ENCODE measurements at regions not wholly inside any gene's neighbourhood (a gene's known extent, or its start where the extent isn't known, plus 50 kb on each side); places are given as distances from the start of the nearest gene placed in this dataset.

DNA sequence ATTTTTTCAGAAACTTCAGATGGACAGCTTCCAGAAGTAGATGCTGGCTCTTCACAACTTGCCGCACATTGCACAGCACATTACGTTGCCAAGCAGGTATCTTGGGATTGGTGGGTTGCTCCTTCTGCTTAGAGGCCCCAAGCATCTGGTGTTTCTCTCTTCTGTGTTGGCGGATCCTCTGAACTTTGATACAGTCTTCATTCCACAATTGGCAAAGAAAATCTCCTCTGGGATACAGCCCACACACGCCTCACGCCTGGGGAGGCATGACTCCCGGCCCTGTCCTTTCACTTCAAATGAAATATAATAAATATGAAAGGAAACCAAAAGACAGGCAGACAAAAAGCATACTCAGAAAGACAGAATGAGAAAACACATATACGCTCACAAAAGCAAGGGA is 72.3 kb upstream of the PPP2R5A start:
- Histone ChIP-seq H3K14ac (ENCODE audit: low read length) (no peak overlapping the region), H3K4me3 (ENCODE audit: low read length in 2 of 2) (no peak overlapping the region), H2BK12ac (ENCODE audit: low read length) (no peak overlapping the region), H3K79me1 (ENCODE audit: low read depth, low read length) (no peaks in the 10 kb centered on the region), H4K91ac (ENCODE audit: low read depth, low read length, poor library complexity) (no peak overlapping the region), H2AFZ (ENCODE audit: low read length) (no peak overlapping the region), H4K8ac (ENCODE audit: low read depth, low read length) (no peak overlapping the region), H2BK15ac (ENCODE audit: low read length) (no peak overlapping the region), H3K36me3 (replicated peaks in 1 of 2; ENCODE audit: control insufficient read depth in 2 of 2, insufficient read depth in 2 of 2, low read length in 2 of 2) (no peaks in the 10 kb centered on the region), H2AK5ac (ENCODE audit: low read depth, low read length) (no peak overlapping the region), H3K27me3 (ENCODE audit: control insufficient read depth in 3 of 3, insufficient read depth in 3 of 3, low read depth in 1 of 3, low read length in 3 of 3) (no peaks in the 10 kb centered on the region), H3K4me2 (ENCODE audit: insufficient read depth, low read length, poor library complexity, severe bottlenecking) (no peak overlapping the region), H3K27ac (replicated peaks; ENCODE audit: low read length) (no peak overlapping the region), H3K4me1 (ENCODE audit: control insufficient read depth in 2 of 2, insufficient read depth in 1 of 2, low read depth in 1 of 2, low read length in 2 of 2) (peaks cover 0 to 3% of the 10 kb centered on the region in 2 donors), H3K9me3 (replicated peaks in 1 of 2; ENCODE audit: control insufficient read depth in 2 of 2, insufficient read depth in 1 of 2, low read depth in 1 of 2, low read length in 2 of 2) (no peaks in the 10 kb centered on the region), H2BK5ac (ENCODE audit: low read length) (no peak overlapping the region), H3K4ac (ENCODE audit: low read length) (no peak overlapping the region), H2BK120ac (ENCODE audit: low read depth, low read length) (no peak overlapping the region), H3K9ac (ENCODE audit: low read depth, low read length, poor library complexity) (no peak overlapping the region), H3K18ac (ENCODE audit: low read length) (no peak overlapping the region), H3K23ac (ENCODE audit: low read depth, low read length, poor library complexity) (no peak overlapping the region)
- no CpG with 5 or more reads among the region's 7 CpGs for WGBS, 2 donors (ENCODE audit: extremely low coverage in 2 of 2, insufficient read length in 2 of 2, insufficient replicate concordance in 1 of 2)
- DNase-seq (ENCODE audit: low spot score), result no peak

DNA sequence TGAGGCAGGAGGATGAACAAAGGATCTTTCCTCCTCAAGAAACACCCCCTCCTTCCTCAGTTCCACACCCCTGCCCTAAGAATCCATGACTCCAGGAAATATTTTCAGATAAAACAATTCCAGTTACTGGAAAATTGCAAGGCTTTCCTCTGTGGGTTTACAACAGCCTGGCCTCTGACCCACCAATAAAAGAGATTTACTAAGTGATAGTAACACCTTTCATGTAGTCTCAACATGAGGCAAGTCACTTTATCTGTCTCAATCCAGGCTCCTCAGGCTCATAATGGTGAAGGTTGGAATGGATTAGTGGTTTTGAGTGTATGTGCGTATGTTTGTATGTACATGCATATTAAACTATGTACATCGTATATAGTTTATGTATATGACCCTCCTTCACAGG is 71.4 kb upstream of the PPP2R5A start:
- no peak overlapping the region for H2AFZ ChIP-seq (ENCODE audit: low read length)
- H3K14ac ChIP-seq (ENCODE audit: low read length), result no peak overlapping the region
- no peak overlapping the region for H2BK12ac ChIP-seq (ENCODE audit: low read length)
- H3K4me3 ChIP-seq (ENCODE audit: low read length in 2 of 2), result no peak overlapping the region
- no peaks in the 10 kb centered on the region for H3K9me3 ChIP-seq (replicated peaks in 1 of 2; ENCODE audit: control insufficient read depth in 2 of 2, insufficient read depth in 1 of 2, low read depth in 1 of 2, low read length in 2 of 2)
- H2BK5ac ChIP-seq (ENCODE audit: low read length), result no peak overlapping the region
- H3K4me2 ChIP-seq (ENCODE audit: insufficient read depth, low read length, poor library complexity, severe bottlenecking), result no peak overlapping the region
- H2BK15ac ChIP-seq (ENCODE audit: low read length), result no peak overlapping the region
- no peak overlapping the region for H4K91ac ChIP-seq (ENCODE audit: low read depth, low read length, poor library complexity)
- no peak overlapping the region for H3K18ac ChIP-seq (ENCODE audit: low read length)
- no peak overlapping the region for H3K27ac ChIP-seq (replicated peaks; ENCODE audit: low read length)
- DNase-seq (ENCODE audit: low spot score), result no peak
- H3K27me3 ChIP-seq (ENCODE audit: control insufficient read depth in 3 of 3, insufficient read depth in 3 of 3, low read depth in 1 of 3, low read length in 3 of 3), result no peaks in the 10 kb centered on the region
- no peak overlapping the region for H4K8ac ChIP-seq (ENCODE audit: low read depth, low read length)
- no peak overlapping the region for H3K23ac ChIP-seq (ENCODE audit: low read depth, low read length, poor library complexity)
- no peak overlapping the region for H3K4ac ChIP-seq (ENCODE audit: low read length)
- no peak overlapping the region for H2AK5ac ChIP-seq (ENCODE audit: low read depth, low read length)
- WGBS, 2 donors (ENCODE audit: extremely low coverage in 2 of 2, insufficient read length in 2 of 2, insufficient replicate concordance in 1 of 2), result 100% methylated on average over 2 of the region's 2 CpGs; no CpG with 5 or more reads in 1 of the 2 donors
- H3K9ac ChIP-seq (ENCODE audit: low read depth, low read length, poor library complexity), result no peak overlapping the region
- no peaks in the 10 kb centered on the region for H3K79me1 ChIP-seq (ENCODE audit: low read depth, low read length)
- H2BK120ac ChIP-seq (ENCODE audit: low read depth, low read length), result no peak overlapping the region
- no peaks in the 10 kb centered on the region for H3K36me3 ChIP-seq (replicated peaks in 1 of 2; ENCODE audit: control insufficient read depth in 2 of 2, insufficient read depth in 2 of 2, low read length in 2 of 2)
- H3K4me1 ChIP-seq (ENCODE audit: control insufficient read depth in 2 of 2, insufficient read depth in 1 of 2, low read depth in 1 of 2, low read length in 2 of 2), result peaks cover 2 to 7% of the 10 kb centered on the region in 2 donors

DNA sequence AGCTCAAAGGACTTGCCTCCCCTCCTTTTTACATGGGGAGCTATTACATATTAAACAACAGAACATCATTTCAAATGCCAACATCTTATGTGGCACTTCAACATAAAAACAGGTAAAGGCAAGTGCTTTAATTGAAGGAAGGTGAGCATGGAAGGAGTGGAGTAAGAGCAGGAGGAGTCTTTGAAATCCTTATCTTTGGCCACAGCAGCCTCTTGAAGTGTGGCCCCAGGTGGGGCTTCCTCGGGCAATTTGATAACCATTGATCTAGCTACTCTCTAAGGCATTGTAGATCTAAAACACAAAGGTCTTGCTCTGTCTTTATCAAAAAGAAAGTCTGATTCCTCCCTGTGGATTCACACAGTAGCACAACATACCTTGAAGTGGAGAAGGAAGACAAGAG is 70.9 kb upstream of the PPP2R5A start:
- no peak overlapping the region for H2BK5ac ChIP-seq (ENCODE audit: low read length)
- no peak overlapping the region for H3K4me3 ChIP-seq (ENCODE audit: low read length in 2 of 2)
- no peak overlapping the region for H3K4me2 ChIP-seq (ENCODE audit: insufficient read depth, low read length, poor library complexity, severe bottlenecking)
- H3K36me3 ChIP-seq (replicated peaks in 1 of 2; ENCODE audit: control insufficient read depth in 2 of 2, insufficient read depth in 2 of 2, low read length in 2 of 2), result no peaks in the 10 kb centered on the region
- no peak overlapping the region for H3K9ac ChIP-seq (ENCODE audit: low read depth, low read length, poor library complexity)
- no peak overlapping the region for H3K4ac ChIP-seq (ENCODE audit: low read length)
- no peak overlapping the region for H3K27ac ChIP-seq (replicated peaks; ENCODE audit: low read length)
- no peak for DNase-seq (ENCODE audit: low spot score)
- H3K79me1 ChIP-seq (ENCODE audit: low read depth, low read length), result no peaks in the 10 kb centered on the region
- no peak overlapping the region for H3K14ac ChIP-seq (ENCODE audit: low read length)
- no peaks in the 10 kb centered on the region for H3K9me3 ChIP-seq (replicated peaks in 1 of 2; ENCODE audit: control insufficient read depth in 2 of 2, insufficient read depth in 1 of 2, low read depth in 1 of 2, low read length in 2 of 2)
- no peak overlapping the region for H4K8ac ChIP-seq (ENCODE audit: low read depth, low read length)
- no peak overlapping the region for H2BK120ac ChIP-seq (ENCODE audit: low read depth, low read length)
- H3K18ac ChIP-seq (ENCODE audit: low read length), result no peak overlapping the region
- H4K91ac ChIP-seq (ENCODE audit: low read depth, low read length, poor library complexity), result no peak overlapping the region
- H2AFZ ChIP-seq (ENCODE audit: low read length), result no peak overlapping the region
- peaks cover 4 to 10% of the 10 kb centered on the region in 2 donors for H3K4me1 ChIP-seq (ENCODE audit: control insufficient read depth in 2 of 2, insufficient read depth in 1 of 2, low read depth in 1 of 2, low read length in 2 of 2)
- H2BK15ac ChIP-seq (ENCODE audit: low read length), result no peak overlapping the region
- no peak overlapping the region for H2BK12ac ChIP-seq (ENCODE audit: low read length)
- no peak overlapping the region for H3K23ac ChIP-seq (ENCODE audit: low read depth, low read length, poor library complexity)
- no peak overlapping the region for H2AK5ac ChIP-seq (ENCODE audit: low read depth, low read length)
- no peaks in the 10 kb centered on the region for H3K27me3 ChIP-seq (ENCODE audit: control insufficient read depth in 3 of 3, insufficient read depth in 3 of 3, low read depth in 1 of 3, low read length in 3 of 3)
- WGBS, 2 donors (ENCODE audit: extremely low coverage in 2 of 2, insufficient read length in 2 of 2, insufficient replicate concordance in 1 of 2), result no CpG with 5 or more reads among the region's 1 CpG

DNA sequence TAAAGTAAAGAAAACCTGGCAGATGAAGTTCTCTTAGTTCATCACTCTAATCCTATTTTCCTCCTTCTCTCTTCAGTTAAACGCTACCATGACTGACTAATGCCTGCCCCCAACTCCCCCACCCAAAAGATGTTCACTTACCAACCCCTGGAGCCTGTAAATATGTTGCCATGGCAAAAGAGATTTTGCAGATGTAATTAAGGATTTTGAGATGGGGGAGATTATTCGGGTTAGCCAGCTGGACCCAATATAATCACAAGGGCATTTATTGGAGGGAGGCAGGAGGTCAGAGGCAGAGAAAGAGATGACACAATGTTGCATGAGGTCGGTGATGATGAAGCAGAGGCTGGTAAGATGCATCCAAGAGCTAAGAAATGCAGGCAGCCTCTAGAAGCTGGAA is 69.3 kb upstream of the PPP2R5A start:
- Histone ChIP-seq H3K14ac (ENCODE audit: low read length) (no peak overlapping the region), H3K4me1 (ENCODE audit: control insufficient read depth in 2 of 2, insufficient read depth in 1 of 2, low read depth in 1 of 2, low read length in 2 of 2) (peaks cover 7 to 10% of the 10 kb centered on the region in 2 donors), H2BK120ac (ENCODE audit: low read depth, low read length) (no peak overlapping the region), H4K8ac (ENCODE audit: low read depth, low read length) (no peak overlapping the region), H3K9ac (ENCODE audit: low read depth, low read length, poor library complexity) (no peak overlapping the region), H2BK12ac (ENCODE audit: low read length) (no peak overlapping the region), H2AK5ac (ENCODE audit: low read depth, low read length) (no peak overlapping the region), H3K9me3 (replicated peaks in 1 of 2; ENCODE audit: control insufficient read depth in 2 of 2, insufficient read depth in 1 of 2, low read depth in 1 of 2, low read length in 2 of 2) (no peaks in the 10 kb centered on the region), H3K27me3 (ENCODE audit: control insufficient read depth in 3 of 3, insufficient read depth in 3 of 3, low read depth in 1 of 3, low read length in 3 of 3) (no peaks in the 10 kb centered on the region), H3K23ac (ENCODE audit: low read depth, low read length, poor library complexity) (no peak overlapping the region), H3K18ac (ENCODE audit: low read length) (no peak overlapping the region), H2BK15ac (ENCODE audit: low read length) (no peak overlapping the region), H2AFZ (ENCODE audit: low read length) (no peak overlapping the region), H2BK5ac (ENCODE audit: low read length) (no peak overlapping the region), H3K27ac (replicated peaks; ENCODE audit: low read length) (no peak overlapping the region), H3K4ac (ENCODE audit: low read length) (no peak overlapping the region), H3K4me2 (ENCODE audit: insufficient read depth, low read length, poor library complexity, severe bottlenecking) (no peak overlapping the region), H3K4me3 (ENCODE audit: low read length in 2 of 2) (no peak overlapping the region), H3K79me1 (ENCODE audit: low read depth, low read length) (no peaks in the 10 kb centered on the region), H3K36me3 (replicated peaks in 1 of 2; ENCODE audit: control insufficient read depth in 2 of 2, insufficient read depth in 2 of 2, low read length in 2 of 2) (no peaks in the 10 kb centered on the region), H4K91ac (ENCODE audit: low read depth, low read length, poor library complexity) (no peak overlapping the region)
- no CpG with 5 or more reads among the region's 3 CpGs for WGBS, 2 donors (ENCODE audit: extremely low coverage in 2 of 2, insufficient read length in 2 of 2, insufficient replicate concordance in 1 of 2)
- no peak for DNase-seq (ENCODE audit: low spot score)

Measured in neuronal stem cell (in vitro differentiated cells).